ENCODE measurements at regions not wholly inside any gene's neighbourhood (a gene's known extent, or its start where the extent isn't known, plus 50 kb on each side); places are given as distances from the start of the nearest gene placed in this dataset.

- no peak for DNase-seq
- no peaks in the 10 kb centered on the region for H3K4me1 ChIP-seq (ENCODE audit: insufficient read depth)
- 27 to 31% (median 28%) methylated on average over 4 of the region's 4 CpGs for WGBS, 3 donors
- TF ChIP-seq EP300 (IDR thresholded peaks at IDR 0.05) (no peak), CTCF (IDR thresholded peaks at IDR 0.05) (no peak), POLR2A (IDR thresholded peaks at IDR 0.05) (no peak)
- H3K9me3 ChIP-seq: no peaks in the 10 kb centered on the region
- no peaks in the 10 kb centered on the region for H3K36me3 ChIP-seq
- intact Hi-C loops (cut with DNase I): no loop called here
- no peak overlapping the region for H3K4me3 ChIP-seq
- H3K27ac ChIP-seq: no peak overlapping the region
- H3K27me3 ChIP-seq: no peaks in the 10 kb centered on the region
These were observed 151.6 kb upstream of the TENM4 start for GRCh38 chr11:79592406-79592805.

GRCh38 chr11:79582434-79582833 is 141.6 kb upstream of the TENM4 start:
- 71 to 77% (median 73%) methylated on average over 4 of the region's 4 CpGs for WGBS, 3 donors
- H3K36me3 ChIP-seq: no peaks in the 10 kb centered on the region
- no peak for TF ChIP-seq CTCF (IDR thresholded peaks at IDR 0.05)
- TF ChIP-seq POLR2A (IDR thresholded peaks at IDR 0.05): no peak
- no peak for TF ChIP-seq EP300 (IDR thresholded peaks at IDR 0.05)
- H3K27ac ChIP-seq: no peak overlapping the region
- H3K27me3 ChIP-seq: no peaks in the 10 kb centered on the region
- intact Hi-C loops (cut with DNase I): no loop called here
- no peaks in the 10 kb centered on the region for H3K4me1 ChIP-seq (ENCODE audit: insufficient read depth)
- no peak for DNase-seq
- no peak overlapping the region for H3K4me3 ChIP-seq
- no peaks in the 10 kb centered on the region for H3K9me3 ChIP-seq

- no peak overlapping the region for H3K27ac ChIP-seq
- intact Hi-C loops (cut with DNase I): no loop called here
- H3K27me3 ChIP-seq: no peaks in the 10 kb centered on the region
- no peaks in the 10 kb centered on the region for H3K4me1 ChIP-seq (ENCODE audit: insufficient read depth)
- DNase-seq: no peak
- no peaks in the 10 kb centered on the region for H3K36me3 ChIP-seq
- no peak overlapping the region for H3K4me3 ChIP-seq
- 45 to 64% (median 50%) methylated on average over 2 of the region's 2 CpGs for WGBS, 3 donors
- no peaks in the 10 kb centered on the region for H3K9me3 ChIP-seq
- no peak for TF ChIP-seq CTCF (IDR thresholded peaks at IDR 0.05)
- TF ChIP-seq POLR2A (IDR thresholded peaks at IDR 0.05): no peak
- TF ChIP-seq EP300 (IDR thresholded peaks at IDR 0.05): no peak
These were observed 138.2 kb upstream of the TENM4 start for GRCh38 chr11:79579063-79579462.

- no peaks in the 10 kb centered on the region for H3K9me3 ChIP-seq
- intact Hi-C loops (cut with DNase I): no loop called here
- 65 to 81% (median 67%) methylated on average over 5 of the region's 5 CpGs for WGBS, 3 donors
- no peak for TF ChIP-seq EP300 (IDR thresholded peaks at IDR 0.05)
- no peak for TF ChIP-seq POLR2A (IDR thresholded peaks at IDR 0.05)
- no peak for TF ChIP-seq CTCF (IDR thresholded peaks at IDR 0.05)
- H3K36me3 ChIP-seq: no peaks in the 10 kb centered on the region
- DNase-seq: no peak
- H3K27me3 ChIP-seq: no peaks in the 10 kb centered on the region
- no peak overlapping the region for H3K4me3 ChIP-seq
- H3K27ac ChIP-seq: no peak overlapping the region
- no peaks in the 10 kb centered on the region for H3K4me1 ChIP-seq (ENCODE audit: insufficient read depth)
These were observed 137.3 kb upstream of the TENM4 start for GRCh38 chr11:79578116-79578515.

- Histone ChIP-seq H3K27me3 (no peaks in the 10 kb centered on the region), H3K36me3 (no peaks in the 10 kb centered on the region), H3K27ac (no peak overlapping the region), H3K9me3 (no peaks in the 10 kb centered on the region), H3K4me3 (no peak overlapping the region), H3K4me1 (ENCODE audit: insufficient read depth) (no peaks in the 10 kb centered on the region)
- 74 to 83% (median 83%) methylated on average over 1 of the region's 1 CpG for whole genome bisulfite sequencing, 3 donors
- intact Hi-C loops (cut with DNase I): no loop called here
- TF ChIP-seq EP300 (IDR thresholded peaks at IDR 0.05) (no peak), CTCF (IDR thresholded peaks at IDR 0.05) (no peak), POLR2A (IDR thresholded peaks at IDR 0.05) (no peak)
- DNase-seq: no peak
These were observed 134.9 kb upstream of the TENM4 start for GRCh38 chr11:79575701-79576100.
